Ishikawa (cell line): ENCODE measurements at regions not wholly inside any gene's neighbourhood (a gene's known extent, or its start where the extent isn't known, plus 50 kb on each side); places are given as distances from the start of the nearest gene placed in this dataset.

ENCODE experiments used
- CEBPB ChIP-seq: IDR thresholded peaks from 2 replicates; pipeline ENCODE4 v1.6.1; 2012
- CREB1 ChIP-seq: IDR thresholded peaks from 2 replicates; pipeline ENCODE4 v1.6.1; 2012; ENCODE audit warnings: low read depth
- EGR1 ChIP-seq: IDR thresholded peaks from 2 replicates; pipeline ENCODE4 v1.6.1; 2012
- EP300 ChIP-seq: IDR thresholded peaks from 2 replicates; pipeline ENCODE4 v1.6.1; 2012; ENCODE audit warnings: borderline replicate concordance
- FOXM1 ChIP-seq: IDR thresholded peaks from 2 replicates; pipeline ENCODE4 v1.6.1; 2012; ENCODE audit warnings: low read depth, borderline replicate concordance
- NFIC ChIP-seq: IDR thresholded peaks from 2 replicates; pipeline ENCODE4 v1.6.1; 2012
- RAD21 ChIP-seq: IDR thresholded peaks from 2 replicates; pipeline ENCODE4 v1.6.1; 2012; ENCODE audit warnings: low read depth
- TAF1 ChIP-seq: IDR thresholded peaks from 2 replicates; pipeline ENCODE4 v1.6.1; 2012; ENCODE audit warnings: low read depth, mild to moderate bottlenecking
- TCF12 ChIP-seq: IDR thresholded peaks from 2 replicates; pipeline ENCODE4 v1.6.1; 2012; ENCODE audit warnings: low read depth
- TEAD4 ChIP-seq: IDR thresholded peaks from 2 replicates; pipeline ENCODE4 v1.6.1; 2012
- YY1 ChIP-seq: IDR thresholded peaks from 2 replicates; pipeline ENCODE4 v1.6.1; 2012; ENCODE audit warnings: low read depth
- ZBTB7A ChIP-seq: IDR thresholded peaks from 2 replicates; pipeline ENCODE4 v1.6.1; 2012; ENCODE audit warnings: low read depth
- TF ChIP-seq, protein P1 (sequence below): IDR thresholded peaks from 2 replicates; pipeline ENCODE4 v1.6.1; 2012
- TF ChIP-seq, protein P2 (sequence below): IDR thresholded peaks from 2 replicates; pipeline ENCODE4 v1.6.1; 2012; ENCODE audit warnings: low read depth, mild to moderate bottlenecking
- TF ChIP-seq, protein P3 (sequence below): IDR thresholded peaks from 2 replicates; pipeline ENCODE4 v1.6.1; 2012

GRCh38 chr13:111844222-111844671 lies 222.7 kb upstream of the SOX1 start:
- TF ChIP-seq EGR1 (no peak), NFIC (no peak), TAF1 (no peak), FOXM1 (no peak), TEAD4 (no peak), RAD21 (no peak), YY1 (no peak), TCF12 (no peak), ZBTB7A (no peak), CEBPB (no peak)
- TF ChIP-seq, protein P1, sequence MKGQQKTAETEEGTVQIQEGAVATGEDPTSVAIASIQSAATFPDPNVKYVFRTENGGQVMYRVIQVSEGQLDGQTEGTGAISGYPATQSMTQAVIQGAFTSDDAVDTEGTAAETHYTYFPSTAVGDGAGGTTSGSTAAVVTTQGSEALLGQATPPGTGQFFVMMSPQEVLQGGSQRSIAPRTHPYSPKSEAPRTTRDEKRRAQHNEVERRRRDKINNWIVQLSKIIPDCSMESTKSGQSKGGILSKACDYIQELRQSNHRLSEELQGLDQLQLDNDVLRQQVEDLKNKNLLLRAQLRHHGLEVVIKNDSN = no peak
- TF ChIP-seq, protein P2, sequence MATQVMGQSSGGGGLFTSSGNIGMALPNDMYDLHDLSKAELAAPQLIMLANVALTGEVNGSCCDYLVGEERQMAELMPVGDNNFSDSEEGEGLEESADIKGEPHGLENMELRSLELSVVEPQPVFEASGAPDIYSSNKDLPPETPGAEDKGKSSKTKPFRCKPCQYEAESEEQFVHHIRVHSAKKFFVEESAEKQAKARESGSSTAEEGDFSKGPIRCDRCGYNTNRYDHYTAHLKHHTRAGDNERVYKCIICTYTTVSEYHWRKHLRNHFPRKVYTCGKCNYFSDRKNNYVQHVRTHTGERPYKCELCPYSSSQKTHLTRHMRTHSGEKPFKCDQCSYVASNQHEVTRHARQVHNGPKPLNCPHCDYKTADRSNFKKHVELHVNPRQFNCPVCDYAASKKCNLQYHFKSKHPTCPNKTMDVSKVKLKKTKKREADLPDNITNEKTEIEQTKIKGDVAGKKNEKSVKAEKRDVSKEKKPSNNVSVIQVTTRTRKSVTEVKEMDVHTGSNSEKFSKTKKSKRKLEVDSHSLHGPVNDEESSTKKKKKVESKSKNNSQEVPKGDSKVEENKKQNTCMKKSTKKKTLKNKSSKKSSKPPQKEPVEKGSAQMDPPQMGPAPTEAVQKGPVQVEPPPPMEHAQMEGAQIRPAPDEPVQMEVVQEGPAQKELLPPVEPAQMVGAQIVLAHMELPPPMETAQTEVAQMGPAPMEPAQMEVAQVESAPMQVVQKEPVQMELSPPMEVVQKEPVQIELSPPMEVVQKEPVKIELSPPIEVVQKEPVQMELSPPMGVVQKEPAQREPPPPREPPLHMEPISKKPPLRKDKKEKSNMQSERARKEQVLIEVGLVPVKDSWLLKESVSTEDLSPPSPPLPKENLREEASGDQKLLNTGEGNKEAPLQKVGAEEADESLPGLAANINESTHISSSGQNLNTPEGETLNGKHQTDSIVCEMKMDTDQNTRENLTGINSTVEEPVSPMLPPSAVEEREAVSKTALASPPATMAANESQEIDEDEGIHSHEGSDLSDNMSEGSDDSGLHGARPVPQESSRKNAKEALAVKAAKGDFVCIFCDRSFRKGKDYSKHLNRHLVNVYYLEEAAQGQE = no peak

- TF ChIP-seq YY1 = no peak
- TF ChIP-seq FOXM1 = no peak
- no peak for TF ChIP-seq TCF12
- TF ChIP-seq CREB1 = no peak
- no peak for TF ChIP-seq CEBPB
- TF ChIP-seq, protein P3, sequence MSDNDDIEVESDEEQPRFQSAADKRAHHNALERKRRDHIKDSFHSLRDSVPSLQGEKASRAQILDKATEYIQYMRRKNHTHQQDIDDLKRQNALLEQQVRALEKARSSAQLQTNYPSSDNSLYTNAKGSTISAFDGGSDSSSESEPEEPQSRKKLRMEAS = no peak
- no peak for TF ChIP-seq ZBTB7A
- no peak for TF ChIP-seq TEAD4
- TF ChIP-seq, protein P1 = no peak
- TF ChIP-seq TAF1 = no peak
- no peak for TF ChIP-seq NFIC
- TF ChIP-seq RAD21 = no peak
- TF ChIP-seq, protein P2 = no peak
- no peak for TF ChIP-seq EP300
- no peak for TF ChIP-seq EGR1
These were observed 222.3 kb upstream of the SOX1 start for GRCh38 chr13:111844682-111845081.

DNA sequence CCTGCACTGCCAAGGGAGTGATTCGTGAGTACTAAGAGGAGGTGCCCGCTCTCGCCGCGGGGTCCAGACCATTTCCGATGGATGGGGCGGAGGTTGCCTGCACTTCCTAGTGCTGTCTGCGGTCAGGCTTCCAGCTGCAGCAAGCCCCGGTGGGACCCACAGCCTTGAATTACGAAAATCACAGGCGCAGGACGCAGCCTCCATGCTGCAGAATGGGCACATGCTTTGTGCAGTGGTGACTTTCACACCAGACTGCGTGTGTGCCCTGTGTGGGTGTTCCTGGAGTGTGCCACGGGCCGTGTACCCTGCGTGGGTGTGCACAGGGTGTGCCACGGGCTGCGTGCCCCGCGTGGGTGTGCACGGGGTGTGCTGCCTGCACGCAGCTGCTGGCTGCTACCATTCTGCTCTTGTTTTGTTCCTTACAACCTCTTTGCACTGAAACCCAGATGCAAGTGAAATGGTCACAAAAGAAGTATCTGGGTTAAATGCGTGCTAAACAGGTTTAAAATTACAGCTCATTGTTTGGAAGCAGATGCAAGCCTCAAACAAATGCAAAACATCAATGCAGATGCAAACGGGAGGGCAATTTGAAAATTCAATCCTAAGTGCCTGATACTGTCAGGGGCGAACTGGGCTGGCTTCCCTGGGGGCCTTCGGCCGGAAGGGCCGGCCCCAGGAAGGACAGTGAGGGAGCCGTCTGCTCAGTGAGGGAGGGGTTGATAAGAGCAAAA lies 221.2 kb upstream of the SOX1 start:
- TF ChIP-seq CEBPB (no peak), EP300 (no peak), NFIC (no peak), TEAD4 (no peak)

- TF ChIP-seq EGR1 (no peak), EP300 (no peak), TAF1 (no peak), NFIC (no peak), CREB1 (no peak), FOXM1 (no peak), TCF12 (no peak), TEAD4 (no peak), CEBPB (no peak)
- TF ChIP-seq, protein P3 = no peak
- TF ChIP-seq, protein P2 = no peak
These were observed 220.4 kb upstream of the SOX1 start for GRCh38 chr13:111846391-111847159.
